HepG2 (cell line): ENCODE measurements at regions not wholly inside any gene's neighbourhood (a gene's known extent, or its start where the extent isn't known, plus 50 kb on each side); places are given as distances from the start of the nearest gene placed in this dataset.
A peak's percentile ranks its signal among the peaks of the same experiment; 100 is the strongest.

Source experiments
- ATAC-seq: fragments of 200-7000 bp; cut with Tn5 transposase; 3 replicates; pipeline ENCODE4 v1.9.1; 2020; ENCODE audit warnings: mild to moderate bottlenecking, moderate library complexity
- BruUV-seq: library from RNA; stranded (reverse); fragments of 400-500 nt; replicated peaks from 2 replicates; lab custom pipeline; 2021; lab: Mats Ljungman, UMichigan
- CTCF ChIA-PET: fragments of 300-600 bp; formaldehyde crosslinking; extraction: SDS; loops from one replicate; lab custom pipeline; 2021; ENCODE audit warnings: low total read pairs, inconsistent platforms, low intra/inter-chr PET ratio; lab: Yijun Ruan, JAX
- POLR2A ChIA-PET: fragments of 350-600 bp; sonication (Branson Sonifier 250); formaldehyde crosslinking; loops from one replicate; lab custom pipeline; 2020; ENCODE audit warnings: antibody characterized with exemption, inconsistent platforms; lab: Yijun Ruan, JAX
- DNase-seq: peaks from one replicate; pipeline ENCODE4 v3.0.0-alpha.2; 2015; ENCODE audit warnings: low spot score
- FAIRE-seq: peaks from 3 replicates; lab custom pipeline; 2011; peaks lifted over from hg19 to GRCh38; lab: Jason Lieb, UNC
- H2AFZ ChIP-seq: one replicate; pipeline ENCODE4 v1.6.1; 2011; ENCODE audit warnings: low read length, inconsistent platforms
- H3K27ac ChIP-seq: fragments of 300-600 bp; 3 replicates; pipeline ENCODE4 v1.8.0; 2011; ENCODE audit warnings: mixed run types, mild to moderate bottlenecking, mixed read lengths, low read length, inconsistent platforms; ENCODE audit not compliant: insufficient read depth; ENCODE audit errors: extremely low read length
- H3K27me3 ChIP-seq, 2 experiments: fragments of 200-600 bp in 1 of 2; 2 replicates in 1 of 2; 3 replicates in 1 of 2; pipeline versions ENCODE4 v1.6.0 to v1.8.0; 2011; ENCODE audit warnings: low read length in 2 of 2, mild to moderate bottlenecking in 2 of 2, moderate library complexity in 2 of 2, inconsistent platforms in 1 of 2; ENCODE audit not compliant: insufficient read depth in 2 of 2, control insufficient read depth in 1 of 2
- H3K36me3 ChIP-seq, 2 experiments: fragments of 200-600 bp in 1 of 2; replicated peaks in 1 of 2; 2 replicates in 1 of 2; 3 replicates in 1 of 2; pipeline versions ENCODE4 v1.5.1 to v1.8.0; 2011; ENCODE audit warnings: low read length in 2 of 2, inconsistent platforms in 1 of 2; ENCODE audit not compliant: insufficient read depth in 2 of 2, control insufficient read depth in 1 of 2
- H3K4me1 ChIP-seq: 2 replicates; pipeline ENCODE4 v1.5.1; 2012; ENCODE audit warnings: low read length, inconsistent platforms; ENCODE audit not compliant: insufficient read depth
- H3K4me2 ChIP-seq: 2 replicates; pipeline ENCODE4 v1.6.0; 2011; ENCODE audit warnings: low read depth, low read length, inconsistent platforms
- H3K4me3 ChIP-seq, 3 experiments: fragments of 200-600 bp in 1 of 3; sonication (generic), shearing (Covaris generic) in 1 of 3; replicated peaks in 1 of 3; 2 replicates each; pipeline ENCODE4 v1.5.1; 2011 to 2016; ENCODE audit warnings: low read length in 3 of 3, inconsistent platforms in 2 of 3, low read depth in 2 of 3, mild to moderate bottlenecking in 2 of 3, control low read depth in 1 of 3, mixed read lengths in 1 of 3; ENCODE audit not compliant: insufficient read depth in 1 of 3
- H3K79me2 ChIP-seq: one replicate; pipeline ENCODE4 v1.6.1; 2011; ENCODE audit warnings: low read length, inconsistent platforms; ENCODE audit not compliant: insufficient read depth
- H3K9ac ChIP-seq: 2 replicates; pipeline ENCODE4 v1.6.0; 2011; ENCODE audit warnings: mild to moderate bottlenecking, low read depth, low read length, inconsistent platforms; ENCODE audit not compliant: insufficient read depth
- H3K9me3 ChIP-seq: 2 replicates; pipeline ENCODE4 v1.5.1; 2012; ENCODE audit warnings: mild to moderate bottlenecking, low read length
- H4K20me1 ChIP-seq: 2 replicates; pipeline ENCODE4 v1.6.0; 2011; ENCODE audit warnings: inconsistent platforms, mild to moderate bottlenecking, low read length, moderate library complexity; ENCODE audit not compliant: insufficient read depth
- AGO1 ChIP-seq: fragments of 200-400 bp; formaldehyde crosslinking; IDR thresholded peaks from 2 replicates; pipeline ENCODE4 v1.6.1; 2017; ENCODE audit warnings: mild to moderate bottlenecking, low read depth, low read length, moderate library complexity; ENCODE audit not compliant: poor library complexity, severe bottlenecking
- E2F2 ChIP-seq: sonication (generic); formaldehyde crosslinking; IDR thresholded peaks from 2 replicates; pipeline ENCODE4 v1.4.0; 2020; ENCODE audit warnings: missing genetic modification reagents, borderline replicate concordance
- ELF3 ChIP-seq: IDR thresholded peaks from 2 replicates; pipeline ENCODE4 v1.6.1; 2016; ENCODE audit warnings: missing genetic modification reagents, missing compliant biosample characterization
- GABPA ChIP-seq, 2 experiments: IDR thresholded peaks; 2 replicates each; pipeline ENCODE4 v1.6.1; 2011 to 2016; ENCODE audit warnings: low read depth in 2 of 2, low read length in 1 of 2, missing biosample characterization in 1 of 2, missing genetic modification characterization in 1 of 2
- HNF4A ChIP-seq: sonication (generic); formaldehyde crosslinking; IDR thresholded peaks from 2 replicates; pipeline ENCODE4 v1.4.0; 2020; ENCODE audit warnings: missing genetic modification reagents
- HOMEZ ChIP-seq: IDR thresholded peaks from 2 replicates; pipeline ENCODE4 v1.6.1; 2016; ENCODE audit warnings: low read depth
- TEAD3 ChIP-seq: optimal IDR thresholded peaks from 2 replicates; pipeline ENCODE3; 2016; ENCODE audit warnings: borderline replicate concordance
- YY1 ChIP-seq: IDR thresholded peaks from 2 replicates; pipeline ENCODE4 v1.6.1; 2011; ENCODE audit warnings: low read length, low read depth, moderate library complexity, mild to moderate bottlenecking; ENCODE audit not compliant: insufficient read depth, insufficient replicate concordance
- ZNF367 ChIP-seq: sonication (generic); formaldehyde crosslinking; IDR thresholded peaks from 2 replicates; pipeline ENCODE4 v1.4.0; 2020; ENCODE audit warnings: missing genetic modification reagents, borderline replicate concordance
- ZNF816 ChIP-seq: sonication (generic); formaldehyde crosslinking; IDR thresholded peaks from 2 replicates; pipeline ENCODE4 v1.8.0; 2022; ENCODE audit warnings: missing genetic modification reagents, mild to moderate bottlenecking, borderline replicate concordance
- WGBS: methylation state at CpG from one replicate; pipeline ENCODE4 v1.1.6; 2017; ENCODE audit warnings: low lambda C conversion rate; 5-methylcytosine and 5-hydroxymethylcytosine counted together
- in situ Hi-C: cut with HindIII; loops from 2 replicates; pipeline ENCODE4 v1.10.0; 2017; ENCODE audit warnings: low pct_unique_long_range_greater_than_20kb; ENCODE audit not compliant: extremely low pct_ligation_motif_present
- intact Hi-C: fragments of 100-400 bp; cut with micrococcal nuclease; formaldehyde crosslinking; loops from one replicate; pipeline ENCODE4 v1.10.0; 2022; ENCODE audit not compliant: unreplicated experiment

GRCh38 chr9:19516348-19516747 lies 107.5 kb downstream of the ACER2 start:
- H3K9ac ChIP-seq = no peak overlapping the region
- POLR2A ChIA-PET = no interaction called here
- peaks cover 11% of the 10 kb centered on the region for H3K4me1 ChIP-seq
- TF ChIP-seq ZNF367 = no peak
- no peak for TF ChIP-seq ZNF816 (CRISPR knock-in tag)
- no peak for TF ChIP-seq E2F2 (CRISPR knock-in tag)
- no peak for TF ChIP-seq HOMEZ (CRISPR knock-in tag)
- no peaks in the 10 kb centered on the region for H3K36me3 ChIP-seq
- in situ Hi-C loops = no loop called here
- FAIRE-seq (no peak), ATAC-seq (no peak), DNase-seq (no peak)
- CTCF ChIA-PET = no interaction called here
- no peak overlapping the region for H2AFZ ChIP-seq
- no peak overlapping the region for H3K4me3 ChIP-seq
- H4K20me1 ChIP-seq = no peaks in the 10 kb centered on the region
- no peak overlapping the region for H3K4me2 ChIP-seq
- no peak overlapping the region for H3K27ac ChIP-seq
- no peaks in the 10 kb centered on the region for H3K9me3 ChIP-seq
- WGBS = 6% methylated on average over 4 of the region's 4 CpGs
- no peaks in the 10 kb centered on the region for H3K79me2 ChIP-seq
- intact Hi-C loops = no loop called here
- no TSS peak for BruUV-seq
- peaks cover 0 to 4% of the 10 kb centered on the region in 2 experiments; a peak in 1 of 5 replicates for H3K27me3 ChIP-seq

GRCh38 chr9:19513671-19514275 lies 105.0 kb downstream of the ACER2 start:
- BruUV-seq = no TSS peak
- peaks cover 11% of the 10 kb centered on the region for H3K4me1 ChIP-seq
- H4K20me1 ChIP-seq = no peaks in the 10 kb centered on the region
- POLR2A ChIA-PET = no interaction called here
- peaks cover 0 to 4% of the 10 kb centered on the region in 2 experiments; a peak in 1 of 5 replicates for H3K27me3 ChIP-seq
- no peak for FAIRE-seq
- H3K9me3 ChIP-seq = no peaks in the 10 kb centered on the region
- no peak for DNase-seq
- no peak for ATAC-seq
- H2AFZ ChIP-seq = peak overlapping the region; percentile 78
- CTCF ChIA-PET = no interaction called here
- H3K4me2 ChIP-seq = peak overlapping the region; percentile 46
- no peak overlapping the region for H3K27ac ChIP-seq
- H3K36me3 ChIP-seq = no peaks in the 10 kb centered on the region
- intact Hi-C loops (no loop called here), in situ Hi-C loops (no loop called here)
- no peak overlapping the region for H3K9ac ChIP-seq
- TF ChIP-seq TEAD3 (CRISPR knock-in tag) = peak; percentile 36
- TF ChIP-seq YY1 = peak; percentile 26
- no peak for TF ChIP-seq GABPA (IDR thresholded peaks at IDR 0.05; ENCODE audit: low read depth, low read length)
- TF ChIP-seq GABPA (CRISPR knock-in tag; IDR thresholded peaks at IDR 0.05; ENCODE audit: low read depth) = peak; percentile 48
- TF ChIP-seq HNF4A (CRISPR knock-in tag) = 0 out of 2 replicates have a peak, but pooled peaks have one; percentile 14
- TF ChIP-seq ELF3 (CRISPR knock-in tag) = peak; percentile 53; the same call in 1 of the 2 replicates
- no peak for TF ChIP-seq AGO1
- H3K79me2 ChIP-seq = no peaks in the 10 kb centered on the region
- peak overlapping the region; percentile 26 to 40 (median 37); a peak in 4 of 6 replicates for H3K4me3 ChIP-seq
- WGBS = 2% methylated on average over 6 of the region's 7 CpGs
